HTR-8/SVneo (cell line): ENCODE measurements at regions not wholly inside any gene's neighbourhood (a gene's known extent, or its start where the extent isn't known, plus 50 kb on each side); places are given as distances from the start of the nearest gene placed in this dataset.

Experiments
- DNase-seq: peaks from one replicate; pipeline ENCODE4 v3.0.0; 2011; ENCODE audit warnings: low spot score, mixed read lengths; ENCODE audit not compliant: insufficient read length
- FAIRE-seq: peaks from 2 replicates; lab custom pipeline; 2011; peaks lifted over from hg19 to GRCh38; lab: Jason Lieb, UNC

- FAIRE-seq (no peak), DNase-seq (no peak)
Measured at GRCh38 chr6:87822011-87822410, 120.0 kb upstream of the AKIRIN2 start.

- DNase-seq (no peak), FAIRE-seq (no peak)
Measured at GRCh38 chr6:87820343-87820984, 118.4 kb upstream of the AKIRIN2 start.

DNA sequence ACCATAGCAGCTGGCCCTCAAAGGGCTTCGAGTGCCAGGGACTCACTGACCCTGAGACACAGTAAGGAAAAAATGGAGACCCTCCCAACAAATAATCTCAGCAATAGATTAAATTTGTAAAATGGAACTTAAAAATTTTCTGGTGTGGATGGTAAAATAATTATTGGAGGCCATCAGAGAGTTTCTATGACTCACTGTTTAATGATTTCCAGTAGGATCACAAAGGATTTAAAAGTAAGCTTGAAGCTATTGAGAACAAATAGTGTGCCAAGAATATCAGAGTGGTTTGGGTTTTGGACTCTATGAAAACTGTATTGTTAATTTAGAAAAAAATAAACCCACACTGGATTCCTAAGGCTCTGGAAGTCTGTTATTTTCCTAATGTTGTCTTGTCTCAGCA lies 115.2 kb upstream of the AKIRIN2 start:
- FAIRE-seq (no peak), DNase-seq (no peak)

DNA sequence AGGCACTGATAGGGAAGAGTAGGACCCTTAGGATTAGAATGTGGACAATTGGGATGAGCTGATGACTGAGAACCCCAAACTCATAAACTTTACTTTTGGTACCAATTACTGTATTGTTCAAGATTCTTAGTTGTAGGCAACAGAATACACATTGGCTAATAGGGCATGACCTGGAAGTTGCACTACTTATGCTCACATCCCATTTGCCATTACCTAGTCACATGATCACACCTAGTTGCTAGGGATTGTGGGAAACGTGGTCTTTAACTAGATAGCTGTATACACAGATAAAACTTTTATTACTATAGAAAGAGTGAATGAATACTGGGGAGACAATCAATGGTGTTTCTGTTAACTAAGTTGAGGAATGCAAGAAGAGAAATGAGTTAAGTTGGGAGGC lies 113.4 kb upstream of the AKIRIN2 start:
- DNase-seq (no peak), FAIRE-seq (no peak)

DNA sequence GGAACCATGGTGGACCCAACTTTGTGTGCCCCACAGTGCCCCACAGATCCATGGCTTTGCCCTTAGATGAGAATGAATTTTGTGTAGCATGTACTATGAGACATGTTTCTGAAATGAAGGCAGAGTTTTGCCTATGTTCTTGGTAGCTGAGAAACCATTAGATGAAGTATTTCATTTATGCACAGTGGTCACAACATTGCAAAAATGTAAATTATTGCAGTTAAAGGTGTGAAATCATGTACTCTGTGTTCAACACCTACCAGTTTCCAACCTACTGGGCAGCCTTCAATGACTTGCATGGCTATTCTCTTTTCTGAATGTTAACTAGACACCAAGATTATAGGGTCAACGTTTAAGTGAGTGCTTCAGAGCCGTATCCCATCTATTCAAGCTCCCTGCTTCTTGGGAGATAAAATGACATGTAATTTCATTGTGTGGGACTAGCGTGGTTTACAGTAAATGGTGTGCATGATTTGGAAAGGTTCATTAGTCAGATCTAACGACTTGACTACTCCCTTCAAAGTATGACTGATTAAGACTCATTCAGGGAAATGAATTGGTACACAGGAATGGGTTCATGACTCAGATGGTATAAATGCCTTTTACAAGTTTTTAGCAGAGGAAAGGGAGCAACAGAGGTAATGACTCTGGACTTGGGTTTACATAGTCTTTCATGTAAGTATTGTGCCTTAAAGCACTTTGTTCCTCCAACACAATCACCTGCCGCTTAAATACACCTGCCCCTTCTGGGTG lies 106.1 kb upstream of the AKIRIN2 start:
- FAIRE-seq (no peak), DNase-seq (no peak)

DNA sequence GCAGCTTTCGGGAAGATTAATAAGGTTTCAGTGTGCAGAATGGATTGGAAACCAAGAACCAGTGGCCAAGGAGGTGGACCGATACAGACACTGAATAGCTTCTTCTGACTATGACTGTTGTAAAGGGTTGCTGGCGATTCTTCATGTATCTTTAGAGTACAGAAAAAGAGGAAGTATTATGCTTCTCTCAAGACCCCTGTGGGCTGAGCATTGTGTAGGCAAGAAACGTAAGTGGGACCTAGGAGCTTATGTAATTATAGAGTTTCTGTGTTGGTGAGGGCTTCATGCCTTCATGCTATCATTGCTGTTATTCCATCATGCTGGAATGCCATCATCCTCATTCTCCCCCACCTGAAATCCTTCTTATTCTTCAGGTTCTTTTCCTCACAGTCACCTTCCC lies 105.4 kb upstream of the AKIRIN2 start:
- DNase-seq (no peak), FAIRE-seq (no peak)

DNA sequence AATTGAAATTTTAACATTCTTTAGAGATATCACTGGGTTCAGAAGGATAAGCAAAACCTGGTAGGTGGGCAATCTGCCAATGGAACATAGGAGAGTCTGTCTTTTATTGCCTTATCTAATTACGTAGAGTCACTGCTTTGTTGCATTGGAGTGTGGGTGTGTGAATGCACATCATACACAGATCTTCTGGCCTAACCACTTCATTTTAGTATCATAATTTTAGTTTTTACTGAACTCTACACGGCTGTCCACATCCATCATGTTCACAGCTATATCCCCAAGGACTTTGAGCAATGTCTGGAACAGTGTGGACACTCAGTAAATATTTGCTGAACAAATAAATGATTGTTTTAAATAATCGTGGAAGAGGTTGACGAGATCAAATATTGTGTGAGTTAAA lies 104.6 kb upstream of the AKIRIN2 start:
- no peak for DNase-seq
- no peak for FAIRE-seq

DNA sequence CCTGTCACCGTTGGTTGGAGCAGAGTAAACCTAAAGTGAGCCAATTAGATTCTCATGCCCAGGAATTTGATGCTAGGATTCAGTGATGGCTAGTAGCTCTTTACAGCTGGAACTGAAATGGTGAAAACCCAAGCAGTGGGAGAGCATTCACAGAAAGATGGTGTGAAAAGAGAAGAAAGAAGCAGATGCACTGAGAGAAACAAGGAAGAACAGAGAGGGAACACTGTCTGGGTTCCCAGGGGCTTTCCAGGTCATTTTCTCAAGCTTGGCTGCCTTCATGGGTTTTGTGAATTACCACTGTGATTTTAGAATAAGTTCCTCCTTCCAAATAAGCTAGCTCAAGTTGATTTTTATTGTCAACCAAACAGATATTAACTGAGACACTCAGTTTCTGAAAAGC lies 104.1 kb upstream of the AKIRIN2 start:
- DNase-seq (no peak), FAIRE-seq (no peak)

DNA sequence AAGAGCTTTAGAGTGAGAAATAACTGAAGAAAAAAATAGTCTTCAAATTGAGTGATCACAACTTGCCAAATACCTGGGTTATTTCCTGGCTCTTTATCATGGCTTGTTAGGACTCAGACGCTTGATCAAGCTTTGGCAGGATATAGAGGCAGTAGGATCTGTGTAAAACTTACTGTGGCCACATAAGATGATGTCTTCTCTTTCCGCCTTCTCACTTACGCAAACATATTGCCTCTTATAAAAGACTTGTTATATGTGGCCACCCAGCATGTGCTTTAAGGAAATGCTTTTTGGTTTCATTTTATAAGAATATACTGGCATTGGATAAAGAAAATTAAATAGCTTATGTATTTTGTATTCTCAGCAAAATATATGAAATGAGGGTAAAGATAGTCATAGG lies 101.8 kb upstream of the AKIRIN2 start:
- DNase-seq, result no peak
- no peak for FAIRE-seq

DNA sequence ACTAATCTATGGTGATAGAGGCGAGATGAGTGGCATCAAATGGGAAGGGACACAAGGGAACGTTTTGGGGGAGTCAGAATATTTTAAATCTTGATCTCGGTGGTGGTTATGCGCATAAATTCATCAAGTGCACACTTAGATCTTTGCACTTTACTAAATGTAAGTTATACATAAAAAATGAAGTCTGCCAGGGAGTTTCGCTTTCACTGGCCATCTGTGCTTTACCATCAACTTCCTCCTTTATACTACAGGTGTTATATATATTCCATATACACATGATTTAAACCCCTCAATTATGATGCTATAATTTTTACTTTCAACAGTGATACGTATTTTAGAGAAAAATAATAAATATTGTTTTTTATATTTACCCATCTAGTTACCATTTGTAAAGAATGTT lies 97.6 kb upstream of the AKIRIN2 start:
- FAIRE-seq, result no peak
- DNase-seq, result no peak

DNA sequence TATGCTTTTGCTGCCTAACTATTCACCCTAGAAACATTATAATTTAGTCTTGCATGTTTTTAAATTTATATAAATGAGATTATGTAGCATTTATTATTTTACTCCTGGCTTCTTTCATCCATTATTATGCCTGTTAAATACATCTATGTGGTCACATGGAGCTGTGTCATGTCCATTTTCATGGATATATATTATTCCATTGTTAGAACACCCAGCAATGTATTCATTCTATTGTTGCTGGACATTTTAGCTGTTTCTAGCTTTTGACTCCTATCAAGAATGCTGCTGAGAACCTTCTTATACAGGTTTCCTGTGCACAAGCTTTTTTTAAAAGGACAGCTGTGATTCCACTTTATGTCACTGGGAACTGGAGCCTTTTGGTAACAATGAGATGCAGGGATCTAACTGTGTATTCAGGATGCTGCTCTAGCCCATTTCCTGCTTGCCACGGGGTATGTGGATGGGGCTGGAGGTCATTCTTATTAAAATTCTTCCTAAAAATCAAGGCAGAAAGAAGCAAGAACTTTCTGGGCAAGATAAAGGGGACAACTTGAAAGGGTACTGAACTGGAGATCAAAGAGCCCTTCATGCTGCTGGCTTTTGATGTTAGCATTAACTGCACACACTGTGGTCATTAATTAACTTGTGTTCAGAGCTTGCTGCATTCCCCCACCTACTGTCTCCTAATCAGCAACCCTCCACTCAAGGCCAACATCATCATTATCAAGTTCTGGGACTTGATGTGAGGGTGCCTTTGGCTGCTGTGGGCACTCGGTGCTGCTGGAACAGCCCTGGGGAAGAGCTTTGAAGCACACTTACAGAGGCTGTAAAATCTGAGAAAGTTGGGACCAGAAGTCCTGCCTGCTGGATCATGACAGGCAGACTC lies 96.6 kb upstream of the AKIRIN2 start:
- DNase-seq, result no peak
- no peak for FAIRE-seq

DNA sequence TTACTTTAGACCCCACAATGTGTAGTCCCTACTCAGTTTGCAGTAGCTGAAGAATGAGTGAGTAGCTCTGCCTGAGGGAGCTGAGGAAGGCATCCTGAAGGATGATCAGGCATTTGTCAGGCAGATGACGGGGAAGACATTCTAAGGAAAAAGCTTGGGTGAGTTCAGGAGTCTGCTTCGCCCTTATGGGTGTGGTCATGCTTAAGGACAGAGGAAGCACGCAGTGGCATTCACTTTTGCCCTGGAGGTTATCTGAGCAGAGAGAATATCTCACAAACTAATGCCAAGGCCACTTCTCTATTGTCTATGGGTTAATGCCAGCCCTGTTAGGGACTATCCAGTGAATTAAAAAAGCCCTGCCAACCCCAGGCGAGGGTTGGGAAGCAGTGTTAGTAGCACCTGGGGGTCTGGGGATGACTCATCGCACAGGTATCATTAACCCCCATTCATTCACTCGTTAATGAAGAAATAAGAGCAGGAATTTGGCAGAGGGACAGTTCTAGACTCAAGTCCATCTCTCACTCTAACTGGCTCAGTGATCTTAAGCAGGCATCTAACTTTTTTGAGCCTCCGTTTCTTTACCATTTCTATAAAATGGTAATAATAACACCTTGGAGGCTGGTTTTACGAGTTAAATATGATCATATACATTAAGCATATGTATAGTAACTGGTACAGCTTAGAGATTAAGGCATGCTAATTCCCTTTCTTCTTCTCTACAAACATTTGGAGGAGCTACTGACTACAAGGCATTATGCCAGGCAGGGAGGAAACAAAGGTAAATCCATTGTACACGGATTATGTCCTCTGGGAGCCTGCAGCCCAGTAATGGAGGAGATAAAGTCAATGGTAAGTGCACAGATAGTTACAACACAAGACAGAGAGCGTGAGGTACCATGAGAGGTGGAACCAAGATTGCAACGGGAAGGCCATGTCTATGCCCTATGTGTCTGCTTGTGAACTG lies 93.2 kb upstream of the AKIRIN2 start:
- no peak for FAIRE-seq
- DNase-seq, result no peak

- no peak for DNase-seq
- no peak for FAIRE-seq
Measured at GRCh38 chr6:87793315-87793714, 91.3 kb upstream of the AKIRIN2 start.

- FAIRE-seq (no peak), DNase-seq (no peak)
Measured at GRCh38 chr6:87791982-87792381, 89.9 kb upstream of the AKIRIN2 start.

DNA sequence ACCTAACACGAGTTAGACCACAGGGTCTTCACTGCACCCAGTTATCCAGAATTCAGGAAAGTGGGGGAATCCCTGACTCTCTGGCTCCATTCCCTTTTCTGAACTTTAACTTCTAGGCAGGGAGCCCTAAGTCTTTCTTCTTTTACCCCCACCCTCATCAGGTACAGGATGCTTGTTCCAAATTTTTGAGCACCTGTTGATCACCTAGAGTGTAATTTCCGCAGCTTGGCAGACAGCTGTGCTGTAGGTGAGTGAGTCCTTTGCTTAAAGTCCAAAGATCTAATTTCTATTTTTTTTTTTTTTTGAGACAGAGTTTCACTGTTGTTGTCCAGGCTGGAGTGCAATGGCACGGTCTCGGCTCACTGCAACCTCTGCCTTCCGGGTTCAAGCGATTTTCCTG lies 89.5 kb upstream of the AKIRIN2 start:
- DNase-seq (no peak), FAIRE-seq (no peak)

DNA sequence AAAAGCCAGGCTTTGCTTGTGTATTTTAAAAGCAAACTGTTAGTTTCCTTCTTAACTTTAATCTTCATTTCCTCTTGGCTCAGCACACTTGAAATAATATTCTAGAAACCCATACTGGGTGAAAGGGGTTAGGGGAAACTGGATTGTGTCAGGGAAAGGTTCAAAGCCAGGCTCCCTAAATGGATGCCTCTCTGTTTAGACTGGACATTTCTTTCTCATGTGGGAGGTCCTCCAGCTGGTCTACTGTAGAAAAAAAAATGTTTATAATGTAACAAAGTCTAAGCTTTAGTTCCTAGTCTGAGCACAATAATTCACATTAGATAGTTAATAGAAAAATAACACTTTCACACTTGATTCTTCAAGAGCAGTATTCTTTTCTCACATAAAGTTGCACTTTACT lies 89.0 kb upstream of the AKIRIN2 start:
- no peak for FAIRE-seq
- DNase-seq, result no peak

DNA sequence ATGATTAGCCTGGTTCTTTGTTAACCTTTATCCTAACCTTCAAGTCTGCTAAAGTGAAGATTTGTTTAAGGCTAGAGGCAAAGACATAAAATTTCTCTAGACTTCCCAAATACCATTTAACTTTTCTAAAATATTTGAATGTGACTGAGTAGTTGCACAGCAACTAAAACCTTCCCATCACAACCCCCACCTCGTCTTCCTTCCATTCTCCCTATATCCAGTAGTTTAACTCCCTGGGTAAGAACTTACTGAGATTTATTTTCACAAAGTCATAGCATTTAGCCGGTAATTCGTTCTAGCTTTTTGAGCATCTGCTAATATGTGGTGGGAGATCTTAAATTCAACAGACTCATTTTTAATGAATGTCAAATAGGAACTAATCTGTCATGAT lies 87.9 kb upstream of the AKIRIN2 start:
- FAIRE-seq (no peak), DNase-seq (no peak)

GRCh38 chr6:87789198-87789899 lies 87.3 kb upstream of the AKIRIN2 start:
- no peak for FAIRE-seq
- peak; percentile 41 for DNase-seq

DNA sequence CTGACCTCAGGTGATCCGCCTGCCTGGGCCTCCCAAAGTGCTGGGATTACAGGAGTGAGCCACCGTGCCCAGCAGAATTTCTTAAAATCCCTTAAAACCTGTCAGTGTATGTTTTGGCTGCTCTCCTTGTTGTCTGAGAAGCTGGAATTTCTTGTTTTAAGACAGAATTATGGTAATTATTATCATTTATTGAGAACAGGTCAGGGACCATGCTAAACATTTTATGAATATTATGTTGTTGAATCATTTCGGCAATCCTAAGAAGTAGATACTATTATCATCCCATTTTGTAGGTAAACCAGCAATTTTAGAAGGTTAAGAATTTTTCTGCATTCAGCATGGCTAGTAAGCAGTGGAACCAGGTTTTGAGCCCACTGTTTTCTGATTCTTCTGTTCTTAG lies 86.1 kb upstream of the AKIRIN2 start:
- DNase-seq (no peak), FAIRE-seq (no peak)
